ENCODE measurements at regions not wholly inside any gene's neighbourhood (a gene's known extent, or its start where the extent isn't known, plus 50 kb on each side); places are given as distances from the start of the nearest gene placed in this dataset.

DNA sequence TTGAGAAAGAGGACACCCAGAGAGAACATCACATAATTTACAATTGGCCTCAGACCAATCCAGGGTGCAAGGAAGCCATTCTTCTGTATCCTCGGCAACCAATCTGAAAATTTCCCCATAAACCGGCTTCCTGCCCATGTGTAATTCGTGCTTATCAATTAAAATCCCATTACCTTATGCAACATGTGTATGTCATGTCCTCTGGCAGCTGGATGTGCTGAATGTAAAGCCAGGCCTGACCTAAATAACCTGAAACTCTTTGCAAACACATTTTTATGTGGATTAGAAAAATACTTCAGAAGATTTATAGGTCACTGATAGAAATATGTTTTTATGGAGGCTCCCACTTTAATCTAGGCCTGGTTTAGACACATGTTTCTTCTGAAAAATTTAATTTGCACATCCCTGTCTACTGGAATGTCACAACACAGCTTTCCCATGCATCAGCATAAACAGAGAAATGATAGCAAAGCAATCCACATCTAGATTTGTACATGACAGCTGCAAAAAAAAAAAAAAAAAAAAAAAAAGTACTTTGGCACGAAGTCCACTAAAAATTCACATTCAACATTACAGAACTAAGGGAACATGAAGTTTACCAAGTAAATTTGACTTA is 69.4 kb upstream of the SAMSN1 start:
- Histone ChIP-seq H2AFZ (ENCODE audit: low read depth, low read length) (no peak overlapping the region), H3K9ac (ENCODE audit: low read length) (no peak overlapping the region), H3K36me3 (ENCODE audit: insufficient read depth, low read length) (no peaks in the 10 kb centered on the region), H3K27me3 (ENCODE audit: insufficient read depth, low read length) (no peaks in the 10 kb centered on the region), H3K9me3 (ENCODE audit: insufficient read depth, low read depth, low read length) (no peaks in the 10 kb centered on the region), H3K4me2 (ENCODE audit: low read length) (no peak overlapping the region), H4K20me1 (ENCODE audit: insufficient read depth, low read length) (no peaks in the 10 kb centered on the region), H3K27ac (ENCODE audit: low read depth, low read length) (no peak overlapping the region), H3K4me3 (ENCODE audit: insufficient read depth, low read depth, low read length) (no peak overlapping the region), H3K79me2 (ENCODE audit: insufficient read depth, low read length) (no peaks in the 10 kb centered on the region), H3K4me1 (ENCODE audit: insufficient read depth, low read length) (no peaks in the 10 kb centered on the region)
- no peak for FAIRE-seq
- no peak for TF ChIP-seq EZH2 (IDR thresholded peaks at IDR 0.05; ENCODE audit: insufficient read depth, low read length)
- TF ChIP-seq, protein P1, sequence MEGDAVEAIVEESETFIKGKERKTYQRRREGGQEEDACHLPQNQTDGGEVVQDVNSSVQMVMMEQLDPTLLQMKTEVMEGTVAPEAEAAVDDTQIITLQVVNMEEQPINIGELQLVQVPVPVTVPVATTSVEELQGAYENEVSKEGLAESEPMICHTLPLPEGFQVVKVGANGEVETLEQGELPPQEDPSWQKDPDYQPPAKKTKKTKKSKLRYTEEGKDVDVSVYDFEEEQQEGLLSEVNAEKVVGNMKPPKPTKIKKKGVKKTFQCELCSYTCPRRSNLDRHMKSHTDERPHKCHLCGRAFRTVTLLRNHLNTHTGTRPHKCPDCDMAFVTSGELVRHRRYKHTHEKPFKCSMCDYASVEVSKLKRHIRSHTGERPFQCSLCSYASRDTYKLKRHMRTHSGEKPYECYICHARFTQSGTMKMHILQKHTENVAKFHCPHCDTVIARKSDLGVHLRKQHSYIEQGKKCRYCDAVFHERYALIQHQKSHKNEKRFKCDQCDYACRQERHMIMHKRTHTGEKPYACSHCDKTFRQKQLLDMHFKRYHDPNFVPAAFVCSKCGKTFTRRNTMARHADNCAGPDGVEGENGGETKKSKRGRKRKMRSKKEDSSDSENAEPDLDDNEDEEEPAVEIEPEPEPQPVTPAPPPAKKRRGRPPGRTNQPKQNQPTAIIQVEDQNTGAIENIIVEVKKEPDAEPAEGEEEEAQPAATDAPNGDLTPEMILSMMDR (IDR thresholded peaks at IDR 0.05; ENCODE audit: insufficient read depth, low read depth, low read length), result no peak
- Mint-ChIP-seq H3K36me3 (ENCODE audit: low read depth, unreplicated experiment) (no peaks in the 10 kb centered on the region), H3K27ac (ENCODE audit: unreplicated experiment) (no peak overlapping the region), H3K4me1 (ENCODE audit: low read depth, unreplicated experiment) (no peaks in the 10 kb centered on the region), H3K9me3 (ENCODE audit: unreplicated experiment) (peaks cover 2% of the 10 kb centered on the region), H3K4me3 (ENCODE audit: unreplicated experiment) (no peak overlapping the region), H3K27me3 (ENCODE audit: low read depth, unreplicated experiment) (no peaks in the 10 kb centered on the region)
- no peak for DNase-seq (ENCODE audit: low read depth)

DNA sequence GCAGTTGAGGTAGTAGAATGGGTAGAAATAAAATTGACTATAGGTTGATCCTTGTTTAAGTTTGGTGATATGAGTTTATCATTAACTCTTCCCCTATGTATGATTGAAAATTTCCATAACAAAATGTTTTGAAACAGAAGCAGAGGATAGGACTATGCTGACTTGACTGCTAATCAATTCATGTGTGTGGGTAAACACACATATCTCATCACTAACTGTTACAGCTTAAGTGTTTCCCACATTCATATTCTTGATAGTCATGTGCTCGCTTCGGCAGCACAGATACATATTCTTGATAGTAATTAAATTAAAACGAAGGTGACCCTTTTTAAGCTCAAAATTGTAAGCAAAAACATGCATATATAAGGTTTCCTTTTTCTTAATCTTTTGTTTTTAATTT is 68.2 kb upstream of the SAMSN1 start:
- FAIRE-seq, result no peak

More for the DNA sequence above, 68.2 kb upstream of the SAMSN1 start:
- Histone ChIP-seq H3K4me3 (ENCODE audit: insufficient read depth, low read depth, low read length) (no peak overlapping the region), H3K36me3 (ENCODE audit: insufficient read depth, low read length) (no peaks in the 10 kb centered on the region), H3K9me3 (ENCODE audit: insufficient read depth, low read depth, low read length) (no peaks in the 10 kb centered on the region), H2AFZ (ENCODE audit: low read depth, low read length) (no peak overlapping the region), H3K79me2 (ENCODE audit: insufficient read depth, low read length) (no peaks in the 10 kb centered on the region), H3K27ac (ENCODE audit: low read depth, low read length) (no peak overlapping the region), H3K9ac (ENCODE audit: low read length) (no peak overlapping the region), H3K4me2 (ENCODE audit: low read length) (no peak overlapping the region), H3K4me1 (ENCODE audit: insufficient read depth, low read length) (no peaks in the 10 kb centered on the region), H4K20me1 (ENCODE audit: insufficient read depth, low read length) (no peaks in the 10 kb centered on the region), H3K27me3 (ENCODE audit: insufficient read depth, low read length) (no peaks in the 10 kb centered on the region)
- Mint-ChIP-seq H3K9me3 (ENCODE audit: unreplicated experiment) (peaks cover 5% of the 10 kb centered on the region), H3K27me3 (ENCODE audit: low read depth, unreplicated experiment) (no peaks in the 10 kb centered on the region), H3K4me1 (ENCODE audit: low read depth, unreplicated experiment) (no peaks in the 10 kb centered on the region), H3K36me3 (ENCODE audit: low read depth, unreplicated experiment) (no peaks in the 10 kb centered on the region), H3K4me3 (ENCODE audit: unreplicated experiment) (no peak overlapping the region), H3K27ac (ENCODE audit: unreplicated experiment) (no peak overlapping the region)
- TF ChIP-seq, protein P1 (IDR thresholded peaks at IDR 0.05; ENCODE audit: insufficient read depth, low read depth, low read length), result no peak
- no peak for TF ChIP-seq EZH2 (IDR thresholded peaks at IDR 0.05; ENCODE audit: insufficient read depth, low read length)
- no peak for DNase-seq (ENCODE audit: low read depth)

Measured in astrocyte (in vitro differentiated cells and primary cell).